Activated naive CD4-positive, alpha-beta T cell treated with anti-CD3 and anti-CD28 coated beads, Interleukin-2, amount 50 U/mL, for 24 hours (primary cell): ENCODE measurements at regions not wholly inside any gene's neighbourhood (a gene's known extent, or its start where the extent isn't known, plus 50 kb on each side); places are given as distances from the start of the nearest gene placed in this dataset.
"Not testable (repeated sequence)": the region's sequence is repeated elsewhere in the genome, so short reads cannot be mapped to it uniquely, and the experiment has no call there.

ENCODE experiments used
- H3K27ac Mint-ChIP-seq: one replicate; pipeline ENCODE4 v1.8.0; 2021; ENCODE audit warnings: mild to moderate bottlenecking, mixed read lengths
- H3K27me3 Mint-ChIP-seq: one replicate; pipeline ENCODE4 v1.8.0; 2021; ENCODE audit warnings: mixed read lengths
- H3K36me3 Mint-ChIP-seq: one replicate; pipeline ENCODE4 v1.8.0; 2021; ENCODE audit warnings: mixed read lengths
- H3K4me1 Mint-ChIP-seq: one replicate; pipeline ENCODE4 v1.8.0; 2021; ENCODE audit warnings: mixed read lengths
- H3K4me3 Mint-ChIP-seq: one replicate; pipeline ENCODE4 v1.8.0; 2021; ENCODE audit warnings: mild to moderate bottlenecking, mixed read lengths
- H3K9me3 Mint-ChIP-seq: one replicate; pipeline ENCODE4 v1.8.0; 2021; ENCODE audit warnings: mixed read lengths

DNA sequence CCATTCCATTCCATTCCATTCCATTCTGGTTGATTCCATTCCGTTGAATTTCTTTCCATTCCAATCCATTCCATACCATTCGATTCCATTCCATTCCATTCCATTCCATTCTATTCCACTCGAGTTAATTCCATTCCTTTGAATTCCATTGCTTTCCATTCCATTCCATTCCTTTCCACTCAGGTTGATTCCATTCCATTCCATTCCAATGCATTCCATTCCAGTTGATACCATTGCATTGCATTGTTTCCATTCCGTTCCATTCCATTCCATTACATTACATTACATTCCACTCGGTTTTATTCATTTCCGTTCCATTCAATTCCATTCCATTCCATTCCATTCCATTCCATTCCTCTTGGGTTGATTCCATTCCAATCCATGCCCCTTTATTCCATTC lies 161.5 kb downstream of the CWH43 start:
- peaks cover 32% of the 10 kb centered on the region for H3K9me3 Mint-ChIP-seq

DNA sequence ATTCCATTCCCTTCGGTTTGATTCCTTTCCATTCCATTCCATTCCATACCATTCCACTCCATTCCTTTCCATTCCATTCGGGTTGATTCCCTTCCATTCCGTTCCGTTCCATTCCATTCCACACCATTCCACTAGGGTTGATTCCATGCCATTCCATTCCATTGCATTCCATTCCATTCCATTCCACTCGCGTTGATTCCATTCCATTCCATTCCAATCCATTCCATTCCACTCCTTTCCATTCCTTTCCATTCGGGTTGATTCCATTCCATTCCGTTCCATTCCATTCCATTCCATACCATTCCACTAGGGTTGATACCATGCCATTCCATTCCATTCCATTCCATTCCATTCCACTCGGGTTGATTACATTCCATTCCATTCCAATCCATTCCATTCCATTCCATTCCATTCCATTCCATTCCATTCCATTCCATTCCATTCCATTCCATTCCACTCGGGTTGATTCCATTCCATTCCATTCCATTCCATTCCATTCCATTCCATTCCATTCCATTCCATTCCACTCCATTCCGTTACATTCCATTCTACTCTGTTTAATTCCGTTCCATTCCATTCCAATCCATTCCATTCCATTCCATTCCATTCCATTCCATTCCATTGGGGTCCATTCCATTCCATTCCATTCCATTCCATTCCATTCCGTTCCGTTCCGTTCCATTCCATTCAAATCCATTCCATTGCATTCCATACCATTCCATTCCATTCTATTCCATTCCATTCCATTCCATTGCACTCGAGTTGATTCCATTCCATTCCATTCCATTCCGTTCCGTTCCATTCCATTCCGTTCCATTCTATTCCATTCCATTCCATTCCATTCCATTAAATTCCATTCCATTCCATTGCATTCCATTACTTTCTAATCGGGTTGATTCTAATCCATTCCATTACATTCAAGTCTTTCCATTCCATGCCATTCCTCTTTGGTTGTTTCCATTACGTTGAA lies 163.2 kb downstream of the CWH43 start:
- not testable (repeated sequence) for H3K27ac Mint-ChIP-seq, H3K4me1 Mint-ChIP-seq, H3K27me3 Mint-ChIP-seq, H3K4me3 Mint-ChIP-seq
- H3K36me3 Mint-ChIP-seq = peaks cover 43% of the 10 kb centered on the region
- peaks cover 37% of the 10 kb centered on the region for H3K9me3 Mint-ChIP-seq

More for the DNA sequence above, 161.5 kb downstream of the CWH43 start:
- H3K27ac Mint-ChIP-seq, H3K27me3 Mint-ChIP-seq, H3K4me3 Mint-ChIP-seq, H3K4me1 Mint-ChIP-seq: not testable (repeated sequence)
- peaks cover 37% of the 10 kb centered on the region for H3K36me3 Mint-ChIP-seq

- not testable (repeated sequence) for H3K4me3 Mint-ChIP-seq, H3K27me3 Mint-ChIP-seq, H3K27ac Mint-ChIP-seq, H3K4me1 Mint-ChIP-seq
- Mint-ChIP-seq H3K36me3 (peaks cover 45% of the 10 kb centered on the region), H3K9me3 (peaks cover 47% of the 10 kb centered on the region)
Observed at GRCh38 chr4:49150351-49151083, 164.4 kb downstream of the CWH43 start.

GRCh38 chr4:49153011-49153410 lies 166.9 kb downstream of the CWH43 start:
- H3K4me3 Mint-ChIP-seq, H3K27ac Mint-ChIP-seq, H3K4me1 Mint-ChIP-seq, H3K27me3 Mint-ChIP-seq: not testable (repeated sequence)
- Mint-ChIP-seq H3K36me3 (peaks cover 44% of the 10 kb centered on the region), H3K9me3 (peaks cover 53% of the 10 kb centered on the region)

DNA sequence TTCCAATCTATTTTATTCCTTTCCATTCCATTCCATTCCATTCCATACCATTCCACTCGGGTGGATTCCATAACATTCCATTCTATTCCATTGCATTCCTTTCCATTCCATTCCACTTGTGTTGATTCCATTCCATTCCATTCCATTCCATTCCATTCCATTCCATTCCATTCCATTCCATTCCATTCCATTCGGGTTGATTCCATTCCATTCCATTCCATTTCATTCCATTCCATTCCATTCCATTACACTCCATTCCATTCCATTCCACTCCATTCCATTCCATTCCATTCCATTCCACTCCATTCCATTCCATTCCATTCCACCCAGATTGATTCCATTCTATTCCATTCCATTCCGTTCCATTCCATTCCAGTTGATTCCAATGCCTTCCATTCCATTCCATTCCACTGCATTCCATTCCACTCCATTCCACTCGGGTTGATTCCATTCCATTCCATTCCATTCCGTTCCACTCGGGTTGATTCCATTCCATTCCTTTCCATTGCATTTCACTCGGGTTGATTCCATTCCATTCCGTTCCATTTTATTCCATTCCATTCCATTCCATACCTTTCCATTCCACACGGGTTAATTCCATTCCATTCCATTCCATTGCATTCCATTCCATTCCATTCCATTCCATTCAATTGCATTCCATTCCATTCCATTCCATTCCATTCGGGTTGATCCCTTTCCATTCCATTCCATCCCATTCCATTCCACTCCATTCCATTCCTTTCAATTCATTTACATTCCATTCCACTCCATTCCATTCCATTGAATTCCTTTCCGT lies 168.4 kb downstream of the CWH43 start:
- H3K27me3 Mint-ChIP-seq, H3K27ac Mint-ChIP-seq, H3K4me1 Mint-ChIP-seq, H3K4me3 Mint-ChIP-seq: not testable (repeated sequence)
- H3K9me3 Mint-ChIP-seq = peaks cover 50% of the 10 kb centered on the region
- peaks cover 39% of the 10 kb centered on the region for H3K36me3 Mint-ChIP-seq

DNA sequence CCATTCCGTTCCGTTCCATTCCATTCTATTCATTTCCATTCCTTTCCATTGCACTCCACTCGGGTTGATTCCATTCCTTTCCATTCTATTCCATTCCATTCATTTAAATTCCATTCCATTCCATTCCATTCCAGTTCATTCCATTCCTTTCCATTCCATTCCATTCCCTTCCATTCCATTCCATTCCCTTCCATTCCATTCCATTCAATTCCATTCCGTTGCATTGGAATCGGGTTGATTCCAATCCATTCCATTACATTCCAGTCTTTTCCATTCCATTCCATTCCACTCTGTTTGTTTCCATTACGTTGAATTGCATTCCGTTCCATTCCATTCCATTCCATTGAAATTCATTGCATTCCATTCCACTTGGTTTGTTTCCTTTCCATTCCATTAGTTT lies 169.2 kb downstream of the CWH43 start:
- H3K4me1 Mint-ChIP-seq = not testable (repeated sequence)

DNA sequence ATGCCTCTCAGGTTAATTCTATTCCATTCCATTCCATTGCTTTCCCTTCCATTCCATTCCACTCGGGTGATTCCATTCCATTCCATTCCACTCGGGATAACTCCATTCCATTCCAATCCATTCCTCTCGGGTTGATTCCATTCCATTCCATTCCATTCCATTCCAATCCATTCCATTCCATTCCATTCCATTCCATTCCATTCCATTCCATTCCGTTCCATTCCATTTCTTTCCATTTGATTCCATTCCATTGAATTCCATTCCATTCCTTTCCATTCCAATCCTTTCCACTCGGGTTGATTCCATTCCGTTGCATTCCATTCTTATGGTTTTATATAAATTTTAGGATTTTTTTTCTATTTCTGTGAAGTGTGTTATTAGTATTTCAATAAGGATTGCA lies 170.2 kb downstream of the CWH43 start:
- H3K27me3 Mint-ChIP-seq, H3K27ac Mint-ChIP-seq, H3K4me1 Mint-ChIP-seq, H3K4me3 Mint-ChIP-seq: not testable (repeated sequence)
- H3K36me3 Mint-ChIP-seq = peaks cover 30% of the 10 kb centered on the region
- H3K9me3 Mint-ChIP-seq = peaks cover 38% of the 10 kb centered on the region

More for the DNA sequence above, 169.2 kb downstream of the CWH43 start:
- H3K36me3 Mint-ChIP-seq = peaks cover 36% of the 10 kb centered on the region
- not testable (repeated sequence) for H3K27ac Mint-ChIP-seq, H3K27me3 Mint-ChIP-seq, H3K4me3 Mint-ChIP-seq
- H3K9me3 Mint-ChIP-seq = peaks cover 45% of the 10 kb centered on the region

- Mint-ChIP-seq H3K9me3 (peaks cover 38% of the 10 kb centered on the region), H3K36me3 (peaks cover 30% of the 10 kb centered on the region)
- H3K27me3 Mint-ChIP-seq, H3K4me3 Mint-ChIP-seq, H3K27ac Mint-ChIP-seq, H3K4me1 Mint-ChIP-seq: not testable (repeated sequence)
Observed at GRCh38 chr4:49157630-49158029, 171.6 kb downstream of the CWH43 start.

GRCh38 chr4:49161111-49161541 lies 175.1 kb downstream of the CWH43 start:
- not testable (repeated sequence) for H3K4me3 Mint-ChIP-seq, H3K27ac Mint-ChIP-seq, H3K4me1 Mint-ChIP-seq, H3K36me3 Mint-ChIP-seq, H3K27me3 Mint-ChIP-seq
- H3K9me3 Mint-ChIP-seq = peaks cover 10% of the 10 kb centered on the region

DNA sequence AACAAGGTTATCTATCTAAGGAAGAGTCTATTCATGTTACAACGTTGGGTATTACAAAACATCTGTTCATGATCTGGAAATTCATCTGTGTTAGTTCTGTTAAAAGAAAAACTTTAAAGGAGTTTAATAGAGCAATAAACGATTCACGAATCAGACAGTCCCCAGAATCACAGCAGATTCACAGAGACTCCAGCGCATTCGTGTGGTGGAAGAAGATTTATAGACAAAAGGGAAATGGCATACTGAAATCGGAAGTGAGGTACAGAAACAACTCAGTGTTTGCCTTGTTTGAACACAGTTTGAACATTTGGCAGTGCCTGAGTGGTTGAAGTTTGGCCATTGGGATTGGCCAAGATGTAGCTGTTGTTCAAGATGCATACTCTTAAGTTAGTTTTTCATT lies 178.8 kb downstream of the CWH43 start:
- not testable (repeated sequence) for H3K9me3 Mint-ChIP-seq, H3K27me3 Mint-ChIP-seq, H3K4me3 Mint-ChIP-seq, H3K4me1 Mint-ChIP-seq, H3K27ac Mint-ChIP-seq, H3K36me3 Mint-ChIP-seq

- H3K4me1 Mint-ChIP-seq, H3K9me3 Mint-ChIP-seq, H3K27me3 Mint-ChIP-seq, H3K27ac Mint-ChIP-seq, H3K4me3 Mint-ChIP-seq, H3K36me3 Mint-ChIP-seq: not testable (repeated sequence)
Observed at GRCh38 chr4:49177847-49178246, 191.8 kb downstream of the CWH43 start.

GRCh38 chr4:49181088-49181487 lies 195.0 kb downstream of the CWH43 start:
- H3K4me3 Mint-ChIP-seq, H3K4me1 Mint-ChIP-seq: not testable (repeated sequence)

DNA sequence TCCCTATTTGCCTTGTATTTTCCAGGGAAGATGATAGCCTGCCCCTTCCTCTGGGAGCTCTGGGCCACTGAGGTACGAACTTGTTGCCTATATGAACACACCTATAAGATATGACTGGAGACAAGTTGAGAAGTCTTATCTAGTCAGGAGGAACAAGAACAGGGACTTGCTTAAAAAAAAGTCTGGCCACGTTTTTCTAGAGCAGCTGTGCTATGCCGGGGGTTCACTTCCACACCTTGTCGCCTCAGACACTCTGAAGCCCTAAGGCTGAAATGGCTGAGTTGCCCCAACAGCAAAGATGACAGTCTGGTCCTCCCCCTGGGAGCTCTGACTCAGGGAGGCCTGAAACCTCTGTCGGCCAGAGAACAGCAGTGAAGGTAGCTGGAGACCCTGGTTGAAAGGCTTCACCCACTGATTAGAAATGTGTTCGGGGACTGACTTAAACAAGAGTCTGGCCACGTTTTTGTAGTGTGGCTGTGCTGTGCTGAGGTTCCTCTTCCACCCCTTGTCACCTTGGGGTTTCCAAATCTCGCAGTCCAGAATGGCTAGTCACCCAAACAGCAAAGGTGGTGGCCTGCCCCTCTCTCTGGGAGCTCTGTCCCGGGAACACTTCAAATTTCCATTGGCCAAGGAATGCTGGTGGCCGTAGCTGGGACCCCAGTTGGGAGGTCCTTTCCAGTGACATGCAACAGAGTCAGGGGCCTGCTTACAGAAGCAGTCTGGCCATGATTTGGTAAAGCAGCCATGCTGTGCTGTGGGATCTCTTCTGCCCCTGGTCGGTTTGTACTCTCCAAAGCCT lies 225.5 kb downstream of the CWH43 start:
- H3K9me3 Mint-ChIP-seq = peaks cover 17% of the 10 kb centered on the region
- not testable (repeated sequence) for H3K27me3 Mint-ChIP-seq, H3K4me3 Mint-ChIP-seq, H3K4me1 Mint-ChIP-seq, H3K36me3 Mint-ChIP-seq, H3K27ac Mint-ChIP-seq

More at GRCh38 chr4:49181088-49181487, 195.0 kb downstream of the CWH43 start:
- H3K36me3 Mint-ChIP-seq, H3K9me3 Mint-ChIP-seq, H3K27me3 Mint-ChIP-seq, H3K27ac Mint-ChIP-seq: not testable (repeated sequence)

DNA sequence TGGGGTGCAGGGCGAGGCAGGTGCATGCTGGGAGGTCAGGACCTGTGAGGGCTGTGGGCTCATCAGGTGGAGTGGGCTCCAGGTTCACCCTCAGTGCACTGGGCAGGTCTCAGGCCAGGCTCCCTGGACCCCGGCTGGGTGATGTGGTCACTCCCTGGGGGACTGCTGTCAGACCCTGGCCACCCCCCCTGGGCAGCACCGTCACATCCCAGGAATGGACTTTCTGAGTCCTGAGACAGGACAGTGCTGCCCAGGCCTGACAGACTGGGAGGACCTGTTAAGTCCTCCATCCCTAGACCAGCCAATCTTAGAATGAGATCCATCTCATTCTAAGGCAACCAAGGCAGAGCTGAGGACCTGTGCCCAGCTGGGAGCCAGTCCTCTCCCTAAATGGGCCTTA lies 227.2 kb downstream of the CWH43 start:
- not testable (repeated sequence) for H3K4me1 Mint-ChIP-seq, H3K27me3 Mint-ChIP-seq, H3K27ac Mint-ChIP-seq, H3K36me3 Mint-ChIP-seq, H3K4me3 Mint-ChIP-seq
- H3K9me3 Mint-ChIP-seq = peaks cover 17% of the 10 kb centered on the region

DNA sequence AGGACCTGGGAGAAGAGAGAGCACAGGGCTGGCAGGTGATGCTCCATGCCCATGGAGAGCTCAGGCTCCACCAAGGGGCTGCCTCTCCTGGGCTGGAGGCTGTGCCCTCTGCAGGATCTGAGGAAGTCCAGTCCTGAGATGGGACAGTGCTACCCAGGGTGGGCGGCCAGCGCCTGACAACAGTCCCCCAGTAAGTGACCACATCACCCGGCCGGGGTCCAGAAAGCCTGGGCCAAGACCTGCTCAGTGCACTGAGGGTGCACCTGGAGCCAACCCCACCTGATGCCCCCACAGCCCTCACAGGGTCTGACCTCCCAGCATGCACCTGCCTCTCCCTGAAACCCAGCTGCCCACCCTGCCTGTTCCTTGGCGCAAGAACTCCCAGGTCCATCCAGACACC lies 227.7 kb downstream of the CWH43 start:
- H3K27ac Mint-ChIP-seq, H3K4me3 Mint-ChIP-seq, H3K36me3 Mint-ChIP-seq, H3K27me3 Mint-ChIP-seq, H3K4me1 Mint-ChIP-seq: not testable (repeated sequence)
- peaks cover 16% of the 10 kb centered on the region for H3K9me3 Mint-ChIP-seq
